Activated naive CD4-positive, alpha-beta T cell treated with anti-CD3 and anti-CD28 coated beads, Interleukin-2, amount 10 ng/mL, durations not matched to agents 7 days and 5 days (primary cell): ENCODE measurements at regions not wholly inside any gene's neighbourhood (a gene's known extent, or its start where the extent isn't known, plus 50 kb on each side); places are given as distances from the start of the nearest gene placed in this dataset.
"Not testable (repeated sequence)": the region's sequence is repeated elsewhere in the genome, so short reads cannot be mapped to it uniquely, and the experiment has no call there.

Source experiments
- CTCF ChIA-PET: fragments of 350-600 bp; sonication (Branson Sonifier 250); formaldehyde crosslinking; loops from one replicate; lab custom pipeline; 2021; ENCODE audit warnings: antibody characterized with exemption; lab: Charles Lee
- DNase-seq: peaks from one replicate; pipeline ENCODE4 v3.0.0-alpha.2; 2020
- H3K27ac Mint-ChIP-seq: one replicate; pipeline ENCODE4 v1.8.0; 2021; ENCODE audit warnings: mild to moderate bottlenecking, moderate library complexity, mixed read lengths
- H3K27me3 Mint-ChIP-seq: one replicate; pipeline ENCODE4 v1.8.0; 2021; ENCODE audit warnings: mild to moderate bottlenecking, mixed read lengths
- H3K36me3 Mint-ChIP-seq: one replicate; pipeline ENCODE4 v1.8.0; 2021; ENCODE audit warnings: mixed read lengths
- H3K4me1 Mint-ChIP-seq: one replicate; pipeline ENCODE4 v1.8.0; 2021; ENCODE audit warnings: mixed read lengths
- H3K4me3 Mint-ChIP-seq: one replicate; pipeline ENCODE4 v1.8.0; 2021; ENCODE audit warnings: mild to moderate bottlenecking, moderate library complexity, mixed read lengths
- H3K9me3 Mint-ChIP-seq: one replicate; pipeline ENCODE4 v1.8.0; 2021; ENCODE audit warnings: mixed read lengths

DNA sequence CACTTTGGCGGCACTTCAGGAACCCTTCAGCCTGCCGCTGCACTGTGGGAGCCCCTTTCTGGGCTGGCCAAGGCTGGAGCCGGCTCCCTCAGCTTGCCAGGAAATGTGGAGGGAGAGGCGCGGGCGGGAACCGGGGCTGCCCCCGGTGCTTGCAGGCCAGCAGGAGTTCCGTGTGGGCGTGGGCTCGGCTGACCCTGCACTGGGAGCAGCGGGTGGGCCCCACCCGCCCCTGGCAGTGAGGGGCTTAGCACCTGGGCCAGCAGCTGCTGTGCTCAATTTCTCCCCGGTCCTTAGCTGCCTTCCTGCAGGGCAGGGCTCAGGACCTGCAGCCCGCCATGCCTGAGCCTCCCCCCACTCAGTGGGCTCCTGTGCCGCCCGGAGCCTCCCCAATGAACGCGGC lies 196.8 kb upstream of the ADAMTS3 start:
- H3K36me3 Mint-ChIP-seq, CTCF ChIA-PET, H3K4me1 Mint-ChIP-seq, H3K27ac Mint-ChIP-seq, DNase-seq, H3K27me3 Mint-ChIP-seq, H3K4me3 Mint-ChIP-seq, H3K9me3 Mint-ChIP-seq: not testable (repeated sequence)

GRCh38 chr4:72761368-72762038 lies 192.5 kb upstream of the ADAMTS3 start:
- Mint-ChIP-seq H3K27ac (no peak overlapping the region), H3K4me3 (no peak overlapping the region)
- CTCF ChIA-PET: no interaction called here

DNA sequence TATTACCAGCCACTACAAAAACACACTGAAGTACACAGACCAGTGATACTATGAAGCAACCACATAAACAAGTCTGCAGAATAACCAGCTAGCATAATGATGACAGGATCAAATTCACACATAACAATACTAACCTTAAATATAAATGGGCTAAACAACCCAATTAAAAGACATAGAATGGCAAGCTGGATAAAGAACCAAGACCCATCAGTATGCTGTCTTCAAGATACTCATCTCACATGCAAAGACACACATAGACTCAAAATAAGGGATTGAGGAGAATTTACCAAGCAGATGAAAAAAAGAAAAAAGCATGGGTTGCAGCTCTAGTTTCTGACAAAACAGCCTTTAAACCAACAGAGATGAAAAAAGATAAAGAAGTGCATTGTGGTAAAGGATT lies 184.4 kb upstream of the ADAMTS3 start:
- H3K4me1 Mint-ChIP-seq, H3K27ac Mint-ChIP-seq, H3K27me3 Mint-ChIP-seq, CTCF ChIA-PET, H3K4me3 Mint-ChIP-seq, H3K36me3 Mint-ChIP-seq, DNase-seq: not testable (repeated sequence)
- H3K9me3 Mint-ChIP-seq: peaks cover 14% of the 10 kb centered on the region

More at GRCh38 chr4:72761368-72762038, 192.5 kb upstream of the ADAMTS3 start:
- Mint-ChIP-seq H3K27me3 (no peaks in the 10 kb centered on the region), H3K9me3 (no peaks in the 10 kb centered on the region), H3K36me3 (no peaks in the 10 kb centered on the region), H3K4me1 (no peaks in the 10 kb centered on the region)
- no peak for DNase-seq

- DNase-seq: no peak
- Mint-ChIP-seq H3K4me1 (no peaks in the 10 kb centered on the region), H3K27ac (no peak overlapping the region), H3K36me3 (no peaks in the 10 kb centered on the region), H3K4me3 (no peak overlapping the region), H3K9me3 (no peaks in the 10 kb centered on the region), H3K27me3 (no peaks in the 10 kb centered on the region)
- CTCF ChIA-PET: no interaction called here
Measured at GRCh38 chr4:72744103-72744725, 175.2 kb upstream of the ADAMTS3 start.

GRCh38 chr4:72743078-72743477 lies 174.1 kb upstream of the ADAMTS3 start:
- H3K27me3 Mint-ChIP-seq: no peaks in the 10 kb centered on the region
- CTCF ChIA-PET: no interaction called here
- no peaks in the 10 kb centered on the region for H3K9me3 Mint-ChIP-seq
- no peak for DNase-seq
- no peaks in the 10 kb centered on the region for H3K4me1 Mint-ChIP-seq
- no peak overlapping the region for H3K4me3 Mint-ChIP-seq
- H3K36me3 Mint-ChIP-seq: no peaks in the 10 kb centered on the region
- H3K27ac Mint-ChIP-seq: no peak overlapping the region

GRCh38 chr4:72715299-72715698 lies 146.3 kb upstream of the ADAMTS3 start:
- no peaks in the 10 kb centered on the region for H3K4me1 Mint-ChIP-seq
- H3K27ac Mint-ChIP-seq: no peak overlapping the region
- CTCF ChIA-PET: no interaction called here
- peaks cover 3% of the 10 kb centered on the region for H3K27me3 Mint-ChIP-seq
- H3K4me3 Mint-ChIP-seq: no peak overlapping the region
- no peaks in the 10 kb centered on the region for H3K36me3 Mint-ChIP-seq
- no peaks in the 10 kb centered on the region for H3K9me3 Mint-ChIP-seq
- no peak for DNase-seq

GRCh38 chr4:72714482-72715279 lies 145.7 kb upstream of the ADAMTS3 start:
- DNase-seq: no peak
- peaks cover 3% of the 10 kb centered on the region for H3K27me3 Mint-ChIP-seq
- no peaks in the 10 kb centered on the region for H3K9me3 Mint-ChIP-seq

DNA sequence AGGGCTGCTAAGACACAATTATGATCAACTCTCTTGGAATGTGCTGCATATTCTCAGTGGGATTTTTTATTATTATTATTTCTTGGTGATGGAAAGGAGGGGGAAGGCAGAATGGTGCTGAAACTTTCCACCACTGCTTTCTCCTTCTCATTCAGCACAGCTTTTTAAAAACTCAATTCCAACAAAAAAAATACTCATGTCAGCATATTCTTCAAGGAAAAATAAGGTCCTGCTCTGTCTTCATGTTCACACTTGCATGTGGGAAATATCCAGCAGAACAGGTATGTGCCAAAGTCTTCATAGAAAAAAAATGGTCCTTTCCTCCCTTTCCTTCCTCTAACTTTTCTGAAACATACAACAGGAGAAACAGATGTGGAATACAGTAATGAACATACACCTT lies 144.0 kb upstream of the ADAMTS3 start:
- no peak for DNase-seq
- Mint-ChIP-seq H3K27me3 (peaks cover 3% of the 10 kb centered on the region), H3K27ac (no peak overlapping the region), H3K36me3 (no peaks in the 10 kb centered on the region), H3K4me1 (no peaks in the 10 kb centered on the region), H3K4me3 (no peak overlapping the region), H3K9me3 (no peaks in the 10 kb centered on the region)
- CTCF ChIA-PET: no interaction called here

More at GRCh38 chr4:72714482-72715279, 145.7 kb upstream of the ADAMTS3 start:
- CTCF ChIA-PET: no interaction called here
- H3K36me3 Mint-ChIP-seq: no peaks in the 10 kb centered on the region
- H3K27ac Mint-ChIP-seq: no peak overlapping the region
- no peaks in the 10 kb centered on the region for H3K4me1 Mint-ChIP-seq
- H3K4me3 Mint-ChIP-seq: no peak overlapping the region

- H3K36me3 Mint-ChIP-seq: no peaks in the 10 kb centered on the region
- H3K4me1 Mint-ChIP-seq: no peaks in the 10 kb centered on the region
- DNase-seq: no peak
- H3K27ac Mint-ChIP-seq: no peak overlapping the region
- H3K4me3 Mint-ChIP-seq: no peak overlapping the region
- CTCF ChIA-PET: no interaction called here
- H3K9me3 Mint-ChIP-seq: no peaks in the 10 kb centered on the region
- H3K27me3 Mint-ChIP-seq: peaks cover 3% of the 10 kb centered on the region
Measured at GRCh38 chr4:72709475-72709874, 140.5 kb upstream of the ADAMTS3 start.

GRCh38 chr4:72706684-72707083 lies 137.7 kb upstream of the ADAMTS3 start:
- Mint-ChIP-seq H3K4me3 (no peak overlapping the region), H3K36me3 (no peaks in the 10 kb centered on the region), H3K27ac (no peak overlapping the region), H3K4me1 (no peaks in the 10 kb centered on the region), H3K27me3 (peaks cover 3% of the 10 kb centered on the region), H3K9me3 (no peaks in the 10 kb centered on the region)
- no peak for DNase-seq
- CTCF ChIA-PET: no interaction called here

DNA sequence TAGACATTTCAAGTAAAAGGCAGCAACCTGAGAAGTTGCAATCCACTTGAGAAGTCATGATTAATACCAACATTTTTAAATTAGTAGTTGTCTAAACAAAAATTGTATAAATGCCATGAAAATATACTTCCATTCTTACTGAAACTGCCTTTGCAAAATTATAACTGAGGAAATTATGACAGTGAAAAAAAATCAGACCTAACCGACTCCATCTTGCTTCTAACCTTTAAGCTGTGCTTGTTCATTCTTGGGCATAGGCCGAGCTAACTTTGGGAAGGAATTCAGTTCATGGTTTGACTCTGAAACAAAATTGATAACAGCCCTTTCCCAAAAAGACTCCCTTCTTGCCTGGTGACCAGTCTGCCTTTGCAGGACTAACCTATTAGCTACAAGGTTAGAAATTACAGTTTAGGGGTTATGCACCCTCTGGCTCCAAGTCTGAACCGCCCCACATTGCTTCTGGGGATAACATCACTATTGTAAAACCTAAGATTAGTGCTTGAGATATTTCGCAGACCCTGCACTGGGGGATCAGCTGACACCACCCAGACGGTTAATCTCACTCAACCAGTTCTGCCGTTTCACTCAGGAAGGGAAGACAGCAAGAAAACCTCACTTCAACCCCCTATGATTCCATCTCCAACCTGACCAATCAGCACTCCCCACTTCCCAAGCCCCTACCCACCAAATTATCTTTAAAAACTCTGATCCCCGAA lies 136.1 kb upstream of the ADAMTS3 start:
- H3K27ac Mint-ChIP-seq, CTCF ChIA-PET, H3K9me3 Mint-ChIP-seq, DNase-seq, H3K27me3 Mint-ChIP-seq, H3K4me1 Mint-ChIP-seq, H3K4me3 Mint-ChIP-seq, H3K36me3 Mint-ChIP-seq: not testable (repeated sequence)

- Mint-ChIP-seq H3K4me1 (no peaks in the 10 kb centered on the region), H3K9me3 (no peaks in the 10 kb centered on the region), H3K27ac (no peak overlapping the region), H3K4me3 (no peak overlapping the region), H3K36me3 (no peaks in the 10 kb centered on the region), H3K27me3 (no peaks in the 10 kb centered on the region)
- no peak for DNase-seq
- CTCF ChIA-PET: interaction anchor here (1.1 to 1.5 kb wide), 2 partner anchors 309 to 743 kb away, joined by 3 to 5 read pairs; no protein-coding TSS in a partner anchor
Measured at GRCh38 chr4:72702948-72703347, 133.9 kb upstream of the ADAMTS3 start.

DNA sequence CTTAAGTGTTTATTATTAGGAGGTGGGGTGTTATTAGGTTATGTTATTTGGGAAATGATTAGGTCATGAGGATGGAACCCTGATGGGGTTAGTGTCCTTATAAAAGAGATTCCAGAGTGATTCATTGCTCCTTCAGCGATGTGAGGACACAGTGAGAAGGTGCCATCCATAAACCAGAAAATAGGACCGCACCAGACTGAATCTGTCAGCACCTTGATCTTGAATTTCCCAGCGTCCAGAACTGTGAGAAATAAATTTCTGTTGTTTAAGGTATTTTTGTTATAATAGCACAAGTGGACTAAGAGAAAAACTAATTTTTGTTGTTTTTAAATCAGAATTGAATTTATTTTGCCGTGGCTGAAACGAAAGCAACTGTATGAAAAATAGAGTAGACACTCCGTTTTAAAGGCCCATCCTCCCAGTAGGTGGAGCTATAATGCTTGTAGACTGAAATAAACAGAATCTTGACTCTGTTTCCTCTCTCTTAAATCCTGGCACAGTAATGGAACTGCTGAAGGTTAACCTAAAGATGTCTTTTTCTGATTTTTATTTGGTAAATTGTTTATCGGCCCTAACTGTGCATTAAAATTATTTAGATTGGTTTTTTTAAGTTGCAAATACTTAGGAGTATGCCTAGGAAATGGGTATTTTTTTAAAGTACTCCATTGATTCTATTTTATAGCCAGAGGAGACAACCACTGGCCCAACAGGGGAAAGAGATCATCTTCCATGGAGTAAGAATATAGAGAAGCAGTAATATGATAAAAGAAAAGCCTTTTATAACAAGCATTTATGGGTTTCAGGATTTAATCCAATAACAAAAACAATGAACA lies 133.2 kb upstream of the ADAMTS3 start:
- Mint-ChIP-seq H3K27ac (no peak overlapping the region), H3K4me1 (no peaks in the 10 kb centered on the region), H3K4me3 (peak overlapping the region; percentile 61), H3K36me3 (no peaks in the 10 kb centered on the region), H3K27me3 (no peaks in the 10 kb centered on the region), H3K9me3 (no peaks in the 10 kb centered on the region)
- DNase-seq: peak; percentile 40
- CTCF ChIA-PET: interaction anchor here (0.7 to 1.1 kb wide), 2 partner anchors 310 to 315 kb away, joined by 3 read pairs; no protein-coding TSS in a partner anchor
